H1 (cell line): ENCODE measurements at regions not wholly inside any gene's neighbourhood (a gene's known extent, or its start where the extent isn't known, plus 50 kb on each side); places are given as distances from the start of the nearest gene placed in this dataset.

Source experiments
- CTCF ChIA-PET: fragments of 300-600 bp; sonication (Branson Sonifier 250); formaldehyde crosslinking; loops from one replicate; lab custom pipeline; 2021; ENCODE audit not compliant: partially characterized antibody; lab: Charles Lee
- POLR2A ChIA-PET: fragments of 300-600 bp; sonication (Branson Sonifier 250); formaldehyde crosslinking; loops from one replicate; lab custom pipeline; 2021; ENCODE audit warnings: inconsistent platforms; ENCODE audit not compliant: partially characterized antibody; lab: Charles Lee
- DNase-seq, 2 experiments: peaks; one replicate each; pipeline versions ENCODE4 v3.0.0 to v3.0.0-alpha.2; 2010 to 2022; ENCODE audit warnings: low spot score in 2 of 2, low read depth in 1 of 2, mixed read lengths in 1 of 2
- FAIRE-seq: peaks from 2 replicates; lab custom pipeline; 2011; peaks lifted over from hg19 to GRCh38; lab: Jason Lieb, UNC
- H2AFZ ChIP-seq: 2 replicates; pipeline ENCODE4 v1.8.1; 2012; ENCODE audit warnings: low read length, inconsistent platforms
- H2AK5ac ChIP-seq: 2 replicates; pipeline ENCODE4 v1.6.1; 2013; ENCODE audit warnings: low read depth, low read length
- H2BK120ac ChIP-seq: replicated peaks from 2 replicates; pipeline ENCODE3; 2013; ENCODE audit warnings: low read depth, low read length, inconsistent platforms
- H2BK12ac ChIP-seq: 2 replicates; pipeline ENCODE4 v1.6.1; 2013; ENCODE audit warnings: low read depth, low read length
- H2BK15ac ChIP-seq: 2 replicates; pipeline ENCODE4 v1.6.1; 2013; ENCODE audit warnings: low read length
- H2BK20ac ChIP-seq: 2 replicates; pipeline ENCODE4 v1.6.1; 2013; ENCODE audit warnings: low read length
- H2BK5ac ChIP-seq: 2 replicates; pipeline ENCODE4 v1.6.1; 2013; ENCODE audit warnings: low read depth, low read length
- H3K14ac ChIP-seq: 2 replicates; pipeline ENCODE4 v1.6.1; 2013; ENCODE audit warnings: inconsistent platforms; ENCODE audit not compliant: insufficient read length
- H3K18ac ChIP-seq: 2 replicates; pipeline ENCODE4 v1.6.1; 2013; ENCODE audit warnings: low read length; ENCODE audit errors: extremely low read depth
- H3K23ac ChIP-seq: 2 replicates; pipeline ENCODE4 v1.6.1; 2013; ENCODE audit warnings: inconsistent platforms; ENCODE audit not compliant: insufficient read length
- H3K23me2 ChIP-seq: 2 replicates; pipeline ENCODE4 v1.6.1; 2013; ENCODE audit warnings: low read depth, low read length
- H3K27ac ChIP-seq: 2 replicates; pipeline ENCODE4 v1.6.1; 2011; ENCODE audit warnings: low read depth, low read length, inconsistent platforms
- H3K27me3 ChIP-seq, 4 experiments: replicated peaks in 1 of 4; 1 replicate in 1 of 4; 2 replicates in 3 of 4; pipeline versions ENCODE4 v1.6.1 to v1.8.1; 2011 to 2013; ENCODE audit warnings: low read length in 3 of 4, mild to moderate bottlenecking in 3 of 4, inconsistent platforms in 2 of 4, mixed read lengths in 2 of 4, moderate library complexity in 1 of 4; ENCODE audit not compliant: control insufficient read depth in 3 of 4, insufficient read depth in 3 of 4; ENCODE audit errors: extremely low read depth in 1 of 4
- H3K36me3 ChIP-seq, 4 experiments: 2 replicates each; pipeline versions ENCODE4 v1.6.1 to v1.8.1; 2011 to 2013; ENCODE audit warnings: mild to moderate bottlenecking in 4 of 4, low read length in 3 of 4, moderate library complexity in 2 of 4, control low read depth in 1 of 4, inconsistent platforms in 1 of 4; ENCODE audit not compliant: insufficient read depth in 4 of 4, control insufficient read depth in 2 of 4
- H3K4ac ChIP-seq: replicated peaks from 2 replicates; pipeline ENCODE3; 2013; ENCODE audit warnings: low read length, low read depth, mixed read lengths, inconsistent platforms; ENCODE audit not compliant: insufficient read length
- H3K4me1 ChIP-seq, 4 experiments: replicated peaks in 1 of 4; 1 replicate in 1 of 4; 2 replicates in 3 of 4; pipeline versions ENCODE4 v1.6.1 to v1.8.1; 2011 to 2013; ENCODE audit warnings: low read length in 3 of 4, inconsistent platforms in 2 of 4, mixed read lengths in 1 of 4; ENCODE audit not compliant: insufficient read depth in 4 of 4, control insufficient read depth in 3 of 4
- H3K4me2 ChIP-seq, 2 experiments: 2 replicates each; pipeline versions ENCODE4 v1.6.1 to v1.8.1; 2011 to 2013; ENCODE audit warnings: low read depth in 2 of 2, low read length in 2 of 2, control low read depth in 1 of 2, inconsistent platforms in 1 of 2, mild to moderate bottlenecking in 1 of 2; ENCODE audit not compliant: insufficient read depth in 1 of 2
- H3K4me3 ChIP-seq, 4 experiments: fragments of 200-600, 300-600 bp in 1 of 4; sonication (generic), shearing (Covaris generic), sonication (Bioruptor Twin) in 1 of 4; 2 replicates each; pipeline versions ENCODE4 v1.5.1 to v1.8.1; 2011 to 2016; ENCODE audit warnings: low read length in 4 of 4, low read depth in 3 of 4, control low read depth in 2 of 4, inconsistent platforms in 2 of 4, mild to moderate bottlenecking in 2 of 4, mixed read lengths in 1 of 4, moderate library complexity in 1 of 4; ENCODE audit not compliant: insufficient read depth in 2 of 4; ENCODE audit errors: extremely low read depth in 1 of 4
- H3K56ac ChIP-seq: replicated peaks from 2 replicates; pipeline ENCODE3; 2013; ENCODE audit warnings: low read depth, mild to moderate bottlenecking, mixed read lengths, low read length, inconsistent platforms; ENCODE audit not compliant: insufficient read length
- H3K79me1 ChIP-seq: 2 replicates; pipeline ENCODE4 v1.6.1; 2013; ENCODE audit warnings: low read depth, low read length, control low read depth
- H3K79me2 ChIP-seq, 2 experiments: 2 replicates each; pipeline versions ENCODE4 v1.6.1 to v1.8.1; 2012 to 2013; ENCODE audit warnings: low read length in 2 of 2, mild to moderate bottlenecking in 2 of 2, inconsistent platforms in 1 of 2; ENCODE audit not compliant: insufficient read depth in 2 of 2, control insufficient read depth in 1 of 2
- H3K9ac ChIP-seq, 4 experiments: replicated peaks in 1 of 4; 1 replicate in 1 of 4; 2 replicates in 3 of 4; pipeline versions ENCODE4 v1.6.1 to v1.8.1; 2011 to 2013; ENCODE audit warnings: low read depth in 3 of 4, low read length in 3 of 4, control low read depth in 2 of 4, mild to moderate bottlenecking in 2 of 4, moderate library complexity in 2 of 4, inconsistent platforms in 1 of 4; ENCODE audit errors: extremely low read depth in 1 of 4
- H3K9me3 ChIP-seq, 2 experiments: 2 replicates each; pipeline versions ENCODE4 v1.6.1 to v1.8.1; 2012 to 2013; ENCODE audit warnings: mild to moderate bottlenecking in 2 of 2, moderate library complexity in 2 of 2, control low read depth in 1 of 2, inconsistent platforms in 1 of 2, low read depth in 1 of 2, low read length in 1 of 2, mixed read lengths in 1 of 2; ENCODE audit not compliant: insufficient read depth in 2 of 2
- H4K20me1 ChIP-seq, 2 experiments: replicated peaks in 1 of 2; 2 replicates each; pipeline versions ENCODE3 to v1.8.1; 2011 to 2013; ENCODE audit warnings: inconsistent platforms in 2 of 2, low read length in 2 of 2, mild to moderate bottlenecking in 1 of 2; ENCODE audit not compliant: insufficient read depth in 2 of 2, control insufficient read depth in 1 of 2
- H4K5ac ChIP-seq: 2 replicates; pipeline ENCODE4 v1.6.1; 2013; ENCODE audit warnings: low read length, low read depth, mixed read lengths, inconsistent platforms; ENCODE audit not compliant: insufficient read length
- H4K8ac ChIP-seq: 2 replicates; pipeline ENCODE4 v1.8.0; 2013; ENCODE audit warnings: mild to moderate bottlenecking, moderate library complexity, low read length, inconsistent platforms; ENCODE audit not compliant: insufficient read depth; ENCODE audit errors: extremely low read depth
- H4K91ac ChIP-seq: replicated peaks from 2 replicates; pipeline ENCODE3; 2013; ENCODE audit warnings: low read length, mixed read lengths, inconsistent platforms; ENCODE audit not compliant: insufficient read length
- ASH2L ChIP-seq: fragments of 200-600, 300-600 bp; sonication (generic); IDR thresholded peaks from one replicate; pipeline ENCODE4 v1.7.1; 2017; ENCODE audit warnings: low read length
- BACH1 ChIP-seq: IDR thresholded peaks from 2 replicates; pipeline ENCODE4 v1.6.1; 2012; ENCODE audit warnings: low read length, improper control_type of control experiment
- CHD2 ChIP-seq: IDR thresholded peaks from 2 replicates; pipeline ENCODE4 v1.6.1; 2012; ENCODE audit warnings: low read length, improper control_type of control experiment
- CREB1 ChIP-seq: IDR thresholded peaks from 2 replicates; pipeline ENCODE4 v1.6.1; 2012; ENCODE audit warnings: inconsistent platforms
- CTBP2 ChIP-seq: IDR thresholded peaks from 2 replicates; pipeline ENCODE4 v1.7.0; 2011; ENCODE audit warnings: borderline replicate concordance, mild to moderate bottlenecking, moderate library complexity, mixed read lengths, low read length; ENCODE audit not compliant: insufficient read depth, insufficient read length
- EGR1 ChIP-seq: IDR thresholded peaks from 2 replicates; pipeline ENCODE4 v1.6.1; 2011; ENCODE audit warnings: low read depth, low read length, borderline replicate concordance
- KDM4A ChIP-seq: IDR thresholded peaks from one replicate; pipeline ENCODE4 v1.7.1; 2012; ENCODE audit warnings: low read depth, mild to moderate bottlenecking, moderate library complexity, low read length, inconsistent platforms; ENCODE audit not compliant: severe bottlenecking
- KDM5A ChIP-seq: fragments of 200-600 bp; IDR thresholded peaks from 2 replicates; pipeline ENCODE4 v1.7.1; 2012; ENCODE audit warnings: mild to moderate bottlenecking, low read length, inconsistent platforms, mixed read lengths
- NRF1 ChIP-seq: IDR thresholded peaks from 2 replicates; pipeline ENCODE4 v1.6.1; 2011; ENCODE audit warnings: mild to moderate bottlenecking, low read depth, low read length, improper control_type of control experiment
- SIRT6 ChIP-seq: IDR thresholded peaks from one replicate; pipeline ENCODE4 v1.7.1; 2012; ENCODE audit warnings: low read length, inconsistent platforms
- SIX5 ChIP-seq: IDR thresholded peaks from 2 replicates; pipeline ENCODE4 v1.6.1; 2011; ENCODE audit warnings: mild to moderate bottlenecking, low read depth, low read length
- SP1 ChIP-seq: IDR thresholded peaks from 2 replicates; pipeline ENCODE4 v1.6.1; 2011; ENCODE audit warnings: low read depth, low read length
- SUZ12 ChIP-seq: fragments of 200-600 bp; sonication (generic); IDR thresholded peaks from 2 replicates; pipeline ENCODE4 v1.6.1; 2012; ENCODE audit warnings: mild to moderate bottlenecking, inconsistent platforms, low read length, moderate library complexity, mixed read lengths
- TCF12 ChIP-seq: IDR thresholded peaks from 2 replicates; pipeline ENCODE4 v1.6.1; 2011; ENCODE audit warnings: low read depth, mild to moderate bottlenecking, low read length
- WGBS, 2 experiments: shearing (Covaris generic) in 1 of 2; methylation state at CpG; one replicate each; pipeline versions ENCODE4 v1.1.6 to v1.1.7; 2013 to 2015; ENCODE audit warnings: low lambda C conversion rate in 2 of 2, mixed read lengths in 2 of 2, inconsistent platforms in 1 of 2, low coverage in 1 of 2, missing lambda C conversion rate in 1 of 2; ENCODE audit not compliant: insufficient replicate concordance in 2 of 2, insufficient coverage in 1 of 2, insufficient read length in 1 of 2; ENCODE audit errors: extremely low coverage in 1 of 2, missing lambda C conversion rate in 1 of 2; 5-methylcytosine and 5-hydroxymethylcytosine counted together

GRCh38 chr1:98322966-98323365, 338.6 kb upstream of the SNX7 start:
- Histone ChIP-seq H4K8ac (no peak overlapping the region), H3K4me1 (no peaks in the 10 kb centered on the region), H2BK12ac (no peak overlapping the region), H3K56ac (no peak overlapping the region), H2BK20ac (no peak overlapping the region), H4K5ac (no peak overlapping the region), H3K27me3 (no peaks in the 10 kb centered on the region), H2BK120ac (no peak overlapping the region), H2BK15ac (no peak overlapping the region), H3K36me3 (no peaks in the 10 kb centered on the region), H2AFZ (no peak overlapping the region), H3K27ac (no peak overlapping the region), H3K4ac (no peak overlapping the region), H3K23me2 (no peaks in the 10 kb centered on the region), H3K14ac (no peak overlapping the region), H3K4me2 (no peak overlapping the region), H3K18ac (no peak overlapping the region), H2BK5ac (no peak overlapping the region), H4K20me1 (no peaks in the 10 kb centered on the region), H3K4me3 (no peak overlapping the region), H3K23ac (no peak overlapping the region), H3K9ac (no peak overlapping the region), H2AK5ac (no peak overlapping the region), H4K91ac (no peak overlapping the region), H3K9me3 (no peaks in the 10 kb centered on the region), H3K79me2 (no peaks in the 10 kb centered on the region), H3K79me1 (no peaks in the 10 kb centered on the region)
- DNase-seq = no peak
- no peak for FAIRE-seq
- WGBS, 2 experiments = 86% methylated on average over 1 of the region's 1 CpG; no CpG with 5 or more reads in 1 of the 2 experiments
- ChIA-PET CTCF (interaction anchor here (1.0 kb wide), 1 partner anchor 15 kb away, joined by 3 read pairs; no protein-coding TSS in a partner anchor), POLR2A (no interaction called here)
- TF ChIP-seq NRF1 (no peak), SUZ12 (no peak), ASH2L (no peak), SIRT6 (no peak), CTBP2 (no peak), EGR1 (no peak), KDM4A (no peak), CHD2 (no peak), KDM5A (no peak), TCF12 (no peak), CREB1 (no peak), SP1 (no peak), SIX5 (no peak), BACH1 (no peak)
